ENCODE measurements at regions not wholly inside any gene's neighbourhood (a gene's known extent, or its start where the extent isn't known, plus 50 kb on each side); places are given as distances from the start of the nearest gene placed in this dataset.
"Not testable (repeated sequence)": the region's sequence is repeated elsewhere in the genome, so short reads cannot be mapped to it uniquely, and the experiment has no call there.

DNA sequence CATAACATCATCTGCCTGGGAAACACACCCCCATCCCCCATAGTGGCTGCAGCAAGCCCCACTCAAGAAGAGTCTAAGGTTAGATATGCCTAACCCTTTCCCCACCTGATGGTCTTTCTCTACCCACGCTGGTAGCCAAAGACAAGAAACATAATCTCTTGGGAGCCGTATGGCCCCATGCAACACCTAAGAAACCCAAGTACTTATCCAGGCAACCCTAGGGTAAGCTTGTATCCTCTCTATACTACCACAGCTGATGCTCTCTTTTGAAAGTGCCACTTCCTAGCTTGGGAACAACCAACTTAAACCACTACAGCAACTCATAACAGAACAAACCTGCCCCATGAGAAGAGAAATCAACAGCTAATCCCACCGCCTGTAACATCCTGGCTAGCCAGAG, 161.1 kb downstream of the MSN start:
- WGBS, 2 donors: 43 to 52% methylated on average over 3 of the region's 3 CpGs
- Histone ChIP-seq H3K9me3 (no peaks in the 10 kb centered on the region), H3K36me3 (no peaks in the 10 kb centered on the region), H3K27me3 (peaks cover 0 to 5% (median 0%) of the 10 kb centered on the region in 4 donors), H3K4me3 (no peak overlapping the region), H3K27ac (no peak overlapping the region), H3K4me1 (no peaks in the 10 kb centered on the region)
- DNase-seq: no peak
- FAIRE-seq: no peak
- intact Hi-C loops (cut with DNase I): no loop called here
- no peak for ATAC-seq
- TF ChIP-seq, protein P1, sequence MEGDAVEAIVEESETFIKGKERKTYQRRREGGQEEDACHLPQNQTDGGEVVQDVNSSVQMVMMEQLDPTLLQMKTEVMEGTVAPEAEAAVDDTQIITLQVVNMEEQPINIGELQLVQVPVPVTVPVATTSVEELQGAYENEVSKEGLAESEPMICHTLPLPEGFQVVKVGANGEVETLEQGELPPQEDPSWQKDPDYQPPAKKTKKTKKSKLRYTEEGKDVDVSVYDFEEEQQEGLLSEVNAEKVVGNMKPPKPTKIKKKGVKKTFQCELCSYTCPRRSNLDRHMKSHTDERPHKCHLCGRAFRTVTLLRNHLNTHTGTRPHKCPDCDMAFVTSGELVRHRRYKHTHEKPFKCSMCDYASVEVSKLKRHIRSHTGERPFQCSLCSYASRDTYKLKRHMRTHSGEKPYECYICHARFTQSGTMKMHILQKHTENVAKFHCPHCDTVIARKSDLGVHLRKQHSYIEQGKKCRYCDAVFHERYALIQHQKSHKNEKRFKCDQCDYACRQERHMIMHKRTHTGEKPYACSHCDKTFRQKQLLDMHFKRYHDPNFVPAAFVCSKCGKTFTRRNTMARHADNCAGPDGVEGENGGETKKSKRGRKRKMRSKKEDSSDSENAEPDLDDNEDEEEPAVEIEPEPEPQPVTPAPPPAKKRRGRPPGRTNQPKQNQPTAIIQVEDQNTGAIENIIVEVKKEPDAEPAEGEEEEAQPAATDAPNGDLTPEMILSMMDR (IDR thresholded peaks at IDR 0.05): no peak

GRCh38 chrX:65825226-65825625, 157.8 kb downstream of the MSN start:
- DNase-seq; ATAC-seq; FAIRE-seq; H3K27ac ChIP-seq; intact Hi-C loops (cut with DNase I); H3K36me3 ChIP-seq; H3K4me1 ChIP-seq; H3K4me3 ChIP-seq; H3K9me3 ChIP-seq: not testable (repeated sequence)
- peaks cover 0 to 13% (median 3%) of the 10 kb centered on the region in 4 donors for H3K27me3 ChIP-seq
- 87 to 90% methylated on average over 4 of the region's 4 CpGs for WGBS, 2 donors

GRCh38 chrX:65821721-65822496, 154.5 kb downstream of the MSN start:
- no peak overlapping the region for H3K4me3 ChIP-seq
- H3K9me3 ChIP-seq: no peaks in the 10 kb centered on the region
- H3K27ac ChIP-seq: no peak overlapping the region
- TF ChIP-seq, protein P1 (IDR thresholded peaks at IDR 0.05): no peak
- H3K36me3 ChIP-seq: no peaks in the 10 kb centered on the region
- ATAC-seq: peak in 1 of 4 donors; percentile 19
- WGBS, 2 donors: 6 to 38% methylated on average over 42 to 48 of the region's 48 CpGs
- H3K27me3 ChIP-seq: peaks cover 0 to 8% (median 4%) of the 10 kb centered on the region in 4 donors
- peak; percentile 65 for FAIRE-seq
- H3K4me1 ChIP-seq: no peaks in the 10 kb centered on the region
- intact Hi-C loops (cut with DNase I): no loop called here
- DNase-seq: peak in 1 of 6 donors; percentile 58

DNA sequence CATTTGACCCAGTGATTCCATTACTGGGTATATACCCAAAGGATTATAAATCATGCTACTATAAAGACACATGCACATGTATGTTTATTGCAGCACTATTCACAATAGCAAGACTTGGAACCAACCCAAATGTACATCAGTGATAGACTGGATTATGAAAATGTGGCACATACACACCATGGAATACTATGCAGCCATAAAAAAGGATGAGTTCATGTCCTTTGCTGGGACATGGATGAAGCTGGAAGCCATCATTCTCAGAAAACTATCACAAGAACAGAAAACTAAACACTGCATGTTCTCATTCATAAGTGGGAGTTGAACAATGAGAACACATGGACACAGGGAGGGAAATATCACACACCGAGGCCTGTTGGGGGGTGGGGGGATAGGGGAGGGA, 152.5 kb downstream of the MSN start:
- H3K27me3 ChIP-seq; H3K9me3 ChIP-seq; H3K4me3 ChIP-seq; H3K27ac ChIP-seq; FAIRE-seq; ATAC-seq; H3K4me1 ChIP-seq; DNase-seq; H3K36me3 ChIP-seq; intact Hi-C loops (cut with DNase I): not testable (repeated sequence)
- WGBS, 2 donors: 50 to 66% methylated on average over 1 of the region's 1 CpG

DNA sequence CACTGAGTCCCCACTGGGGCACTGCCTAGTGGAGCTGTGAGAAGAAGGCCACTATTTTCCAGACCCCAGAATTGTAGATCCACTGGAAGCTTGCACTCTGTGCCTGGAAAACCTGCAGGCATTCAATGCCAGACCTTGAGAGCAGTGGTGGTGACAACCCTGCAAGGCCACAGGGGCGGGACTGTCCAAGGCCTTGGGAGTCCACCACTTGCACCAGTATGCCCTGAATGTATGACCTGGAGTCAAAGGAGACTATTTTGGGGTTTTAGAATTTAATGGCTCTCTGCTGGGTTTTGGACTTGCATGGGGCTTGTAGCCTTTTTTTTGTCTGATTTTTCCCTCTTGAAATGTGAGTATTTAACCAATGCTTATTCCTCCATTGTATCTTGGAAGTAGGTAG, 145.8 kb downstream of the MSN start:
- 11 to 14% methylated on average over 1 of the region's 1 CpG for WGBS, 2 donors
- no peak overlapping the region for H3K27ac ChIP-seq
- no peak for DNase-seq

More for the DNA sequence above, 145.8 kb downstream of the MSN start:
- Histone ChIP-seq H3K27me3 (peaks cover 0 to 4% (median 0%) of the 10 kb centered on the region in 4 donors), H3K36me3 (no peaks in the 10 kb centered on the region), H3K4me1 (no peaks in the 10 kb centered on the region), H3K9me3 (no peaks in the 10 kb centered on the region), H3K4me3 (no peak overlapping the region)
- TF ChIP-seq, protein P1 (IDR thresholded peaks at IDR 0.05): no peak
- FAIRE-seq (no peak), ATAC-seq (no peak)
- intact Hi-C loops (cut with DNase I): no loop called here
